Kidney epithelial cell (primary cell): ENCODE measurements at regions not wholly inside any gene's neighbourhood (a gene's known extent, or its start where the extent isn't known, plus 50 kb on each side); places are given as distances from the start of the nearest gene placed in this dataset.

Experiments used
- DNase-seq: peaks from one replicate; pipeline ENCODE4 v3.0.0-alpha.2; 2010; ENCODE audit warnings: low read depth
- H3K27me3 ChIP-seq: 2 replicates; pipeline ENCODE4 v1.6.0; 2011; ENCODE audit warnings: low read length; ENCODE audit not compliant: control insufficient read depth, insufficient read depth
- H3K36me3 ChIP-seq: 2 replicates; pipeline ENCODE4 v1.5.1; 2011; ENCODE audit warnings: low read length; ENCODE audit not compliant: control insufficient read depth, insufficient read depth
- H3K4me3 ChIP-seq: 2 replicates; pipeline ENCODE4 v1.5.1; 2011; ENCODE audit warnings: low read depth, mild to moderate bottlenecking, control low read depth, low read length
- TF ChIP-seq, protein P1 (sequence below): IDR thresholded peaks from 2 replicates; pipeline ENCODE4 v1.5.1; 2011; ENCODE audit warnings: mild to moderate bottlenecking, moderate library complexity, low read length, control low read depth, inconsistent platforms; ENCODE audit not compliant: insufficient read depth, poor library complexity, severe bottlenecking

DNA sequence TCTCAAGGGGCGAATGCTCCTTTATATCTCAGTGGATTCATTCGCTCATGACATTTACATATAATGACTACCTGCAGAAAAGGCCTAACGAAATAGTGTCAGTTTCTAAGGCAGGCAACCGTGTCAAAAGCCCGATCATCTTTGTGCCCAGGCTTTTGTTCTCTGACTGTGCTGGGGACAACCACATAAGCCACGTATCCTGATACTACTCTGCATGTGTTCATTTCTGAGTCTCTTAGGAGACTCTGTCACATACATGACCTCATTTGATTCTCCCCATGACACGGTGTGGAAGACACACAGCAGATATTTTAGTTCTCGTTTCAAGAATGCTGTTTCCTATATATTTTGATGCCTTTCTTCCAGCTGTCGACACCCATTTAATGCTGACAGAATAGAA lies 598.5 kb downstream of the BNC2 start:
- TF ChIP-seq, protein P1, sequence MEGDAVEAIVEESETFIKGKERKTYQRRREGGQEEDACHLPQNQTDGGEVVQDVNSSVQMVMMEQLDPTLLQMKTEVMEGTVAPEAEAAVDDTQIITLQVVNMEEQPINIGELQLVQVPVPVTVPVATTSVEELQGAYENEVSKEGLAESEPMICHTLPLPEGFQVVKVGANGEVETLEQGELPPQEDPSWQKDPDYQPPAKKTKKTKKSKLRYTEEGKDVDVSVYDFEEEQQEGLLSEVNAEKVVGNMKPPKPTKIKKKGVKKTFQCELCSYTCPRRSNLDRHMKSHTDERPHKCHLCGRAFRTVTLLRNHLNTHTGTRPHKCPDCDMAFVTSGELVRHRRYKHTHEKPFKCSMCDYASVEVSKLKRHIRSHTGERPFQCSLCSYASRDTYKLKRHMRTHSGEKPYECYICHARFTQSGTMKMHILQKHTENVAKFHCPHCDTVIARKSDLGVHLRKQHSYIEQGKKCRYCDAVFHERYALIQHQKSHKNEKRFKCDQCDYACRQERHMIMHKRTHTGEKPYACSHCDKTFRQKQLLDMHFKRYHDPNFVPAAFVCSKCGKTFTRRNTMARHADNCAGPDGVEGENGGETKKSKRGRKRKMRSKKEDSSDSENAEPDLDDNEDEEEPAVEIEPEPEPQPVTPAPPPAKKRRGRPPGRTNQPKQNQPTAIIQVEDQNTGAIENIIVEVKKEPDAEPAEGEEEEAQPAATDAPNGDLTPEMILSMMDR = no peak
- Histone ChIP-seq H3K36me3 (no peaks in the 10 kb centered on the region), H3K27me3 (no peaks in the 10 kb centered on the region), H3K4me3 (no peak overlapping the region)
- no peak for DNase-seq

DNA sequence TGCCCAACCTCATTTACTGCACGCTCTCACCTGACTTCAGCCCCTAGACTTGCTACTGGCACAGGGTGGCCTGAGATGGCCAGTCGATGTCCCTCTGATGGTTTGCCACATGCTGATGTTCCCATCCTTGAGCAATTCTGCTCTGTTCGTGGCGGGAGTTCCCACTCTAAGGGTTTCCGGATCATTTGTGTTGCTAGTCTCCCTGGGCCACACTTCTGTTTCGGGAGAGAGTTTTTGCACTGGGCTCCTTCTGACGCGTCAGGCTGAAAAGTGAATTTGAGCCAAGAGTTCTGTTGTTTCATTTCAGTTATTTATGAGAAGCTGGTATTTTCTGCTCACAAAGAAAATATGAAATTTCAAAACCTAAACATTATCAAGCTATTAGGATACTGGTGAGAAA lies 597.7 kb downstream of the BNC2 start:
- H3K27me3 ChIP-seq = no peaks in the 10 kb centered on the region
- no peaks in the 10 kb centered on the region for H3K36me3 ChIP-seq
- H3K4me3 ChIP-seq = no peak overlapping the region
- DNase-seq = no peak
- TF ChIP-seq, protein P1 = no peak

DNA sequence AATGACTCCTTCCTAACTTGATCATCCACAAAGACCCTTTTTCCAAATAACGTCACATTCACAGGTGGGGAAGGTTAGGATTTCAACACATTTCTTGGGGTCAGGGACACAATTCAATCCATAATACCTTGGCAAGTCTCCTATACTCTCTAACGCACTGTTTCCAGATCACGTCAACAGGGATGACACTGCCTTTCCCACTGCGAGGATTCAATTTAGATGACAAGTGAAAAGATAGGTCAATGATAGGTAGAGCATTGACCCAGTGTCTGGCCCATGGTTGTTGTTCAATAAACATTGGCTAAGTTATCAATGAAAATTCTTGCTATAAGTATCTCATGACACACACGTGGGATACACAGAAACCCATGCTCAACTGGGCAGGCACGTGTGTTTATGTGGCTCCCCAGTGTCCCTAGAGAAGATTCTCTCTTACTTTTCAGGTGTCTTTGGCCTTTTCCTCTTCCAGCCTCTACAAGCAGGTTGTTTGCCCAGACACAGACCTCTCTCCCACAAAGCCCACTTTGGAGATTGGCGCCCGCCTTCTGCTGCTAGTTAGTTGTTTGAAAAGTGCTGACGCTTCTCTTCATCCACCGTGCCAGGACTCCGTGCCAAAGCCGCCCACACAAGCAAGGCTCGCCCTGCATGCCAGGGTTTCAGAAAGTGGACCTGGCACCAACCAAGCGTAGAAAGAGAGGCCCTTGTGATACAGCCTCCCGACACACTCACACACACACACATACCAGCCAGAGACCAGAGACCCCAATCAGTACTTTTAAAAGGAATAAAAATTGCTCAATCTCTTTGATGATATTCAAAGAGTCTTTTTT lies 594.5 kb downstream of the BNC2 start:
- TF ChIP-seq, protein P1 = no peak
- no peaks in the 10 kb centered on the region for H3K27me3 ChIP-seq
- no peaks in the 10 kb centered on the region for H3K36me3 ChIP-seq
- no peak overlapping the region for H3K4me3 ChIP-seq
- DNase-seq = no peak

DNA sequence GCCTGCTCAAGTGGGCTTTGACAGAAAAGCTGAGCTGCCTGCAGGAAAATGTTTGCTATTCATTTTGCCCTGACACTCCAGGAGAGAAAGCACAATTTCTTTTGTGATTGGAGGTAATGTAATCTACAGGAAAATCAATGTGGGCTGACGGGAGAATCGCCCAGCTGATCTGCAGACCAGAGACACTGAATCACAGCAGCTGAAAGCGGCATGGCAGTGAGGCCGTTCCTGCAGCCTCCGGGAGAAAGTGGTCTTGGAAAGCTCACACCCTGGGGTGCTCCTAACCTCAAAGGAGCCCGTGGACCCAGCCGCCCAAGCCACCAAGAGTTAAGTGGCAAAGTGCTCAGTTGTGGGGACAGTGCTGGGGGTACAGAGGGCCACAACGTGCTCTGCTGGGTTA lies 593.6 kb downstream of the BNC2 start:
- H3K36me3 ChIP-seq = no peaks in the 10 kb centered on the region
- no peaks in the 10 kb centered on the region for H3K27me3 ChIP-seq
- no peak for DNase-seq
- TF ChIP-seq, protein P1 = no peak
- H3K4me3 ChIP-seq = no peak overlapping the region

DNA sequence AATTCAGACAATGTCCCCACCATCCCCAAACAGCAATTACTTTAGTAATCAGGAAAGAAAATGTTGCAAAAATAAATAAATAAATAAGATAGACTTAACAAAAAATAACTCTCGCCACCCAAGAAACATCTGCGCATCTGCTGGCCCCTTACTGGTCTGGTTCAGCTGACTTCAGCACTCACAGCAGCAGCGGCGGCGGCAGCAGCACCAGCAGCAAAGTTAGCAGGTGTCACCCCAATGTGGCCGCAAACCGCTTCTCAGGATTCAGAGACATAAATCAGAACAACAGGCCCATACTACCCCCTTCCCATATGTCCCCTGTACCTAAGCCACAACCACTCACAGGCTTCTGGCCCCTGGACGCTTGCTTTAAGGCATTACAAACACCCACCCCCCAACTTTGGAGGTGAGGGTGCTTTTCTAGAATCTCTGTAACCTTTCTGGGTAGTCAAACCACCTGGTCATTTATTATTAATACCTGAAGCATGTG lies 593.0 kb downstream of the BNC2 start:
- TF ChIP-seq, protein P1 = no peak
- Histone ChIP-seq H3K27me3 (no peaks in the 10 kb centered on the region), H3K36me3 (no peaks in the 10 kb centered on the region)

More for the DNA sequence above, 593.0 kb downstream of the BNC2 start:
- H3K4me3 ChIP-seq = no peak overlapping the region
- no peak for DNase-seq
